22Rv1 (cell line): ENCODE measurements at regions not wholly inside any gene's neighbourhood (a gene's known extent, or its start where the extent isn't known, plus 50 kb on each side); places are given as distances from the start of the nearest gene placed in this dataset.

Experiments used
- H3K27ac ChIP-seq: fragments of 450-650 bp; 2 replicates; pipeline ENCODE4 v1.5.1; 2017
- ZFX ChIP-seq: fragments of 450-650 bp; IDR thresholded peaks from 2 replicates; pipeline ENCODE4 v1.6.1; 2017; ENCODE audit warnings: antibody characterized with exemption, borderline replicate concordance
- TF ChIP-seq, protein P1 (sequence below): fragments of 450-650 bp; IDR thresholded peaks from 2 replicates; pipeline ENCODE4 v1.5.1; 2017; ENCODE audit warnings: mild to moderate bottlenecking

- no peak overlapping the region for H3K27ac ChIP-seq
- TF ChIP-seq, protein P1, sequence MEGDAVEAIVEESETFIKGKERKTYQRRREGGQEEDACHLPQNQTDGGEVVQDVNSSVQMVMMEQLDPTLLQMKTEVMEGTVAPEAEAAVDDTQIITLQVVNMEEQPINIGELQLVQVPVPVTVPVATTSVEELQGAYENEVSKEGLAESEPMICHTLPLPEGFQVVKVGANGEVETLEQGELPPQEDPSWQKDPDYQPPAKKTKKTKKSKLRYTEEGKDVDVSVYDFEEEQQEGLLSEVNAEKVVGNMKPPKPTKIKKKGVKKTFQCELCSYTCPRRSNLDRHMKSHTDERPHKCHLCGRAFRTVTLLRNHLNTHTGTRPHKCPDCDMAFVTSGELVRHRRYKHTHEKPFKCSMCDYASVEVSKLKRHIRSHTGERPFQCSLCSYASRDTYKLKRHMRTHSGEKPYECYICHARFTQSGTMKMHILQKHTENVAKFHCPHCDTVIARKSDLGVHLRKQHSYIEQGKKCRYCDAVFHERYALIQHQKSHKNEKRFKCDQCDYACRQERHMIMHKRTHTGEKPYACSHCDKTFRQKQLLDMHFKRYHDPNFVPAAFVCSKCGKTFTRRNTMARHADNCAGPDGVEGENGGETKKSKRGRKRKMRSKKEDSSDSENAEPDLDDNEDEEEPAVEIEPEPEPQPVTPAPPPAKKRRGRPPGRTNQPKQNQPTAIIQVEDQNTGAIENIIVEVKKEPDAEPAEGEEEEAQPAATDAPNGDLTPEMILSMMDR, result no peak
Observed at GRCh38 chr20:50287512-50287911, 96.9 kb downstream of the CEBPB start.

GRCh38 chr20:50288128-50288623 is 97.5 kb downstream of the CEBPB start:
- no peak overlapping the region for H3K27ac ChIP-seq
- TF ChIP-seq ZFX, result no peak
- TF ChIP-seq, protein P1, result no peak

- TF ChIP-seq ZFX, result no peak
- no peak overlapping the region for H3K27ac ChIP-seq
Observed at GRCh38 chr20:50289581-50289980, 99.0 kb downstream of the CEBPB start.

DNA sequence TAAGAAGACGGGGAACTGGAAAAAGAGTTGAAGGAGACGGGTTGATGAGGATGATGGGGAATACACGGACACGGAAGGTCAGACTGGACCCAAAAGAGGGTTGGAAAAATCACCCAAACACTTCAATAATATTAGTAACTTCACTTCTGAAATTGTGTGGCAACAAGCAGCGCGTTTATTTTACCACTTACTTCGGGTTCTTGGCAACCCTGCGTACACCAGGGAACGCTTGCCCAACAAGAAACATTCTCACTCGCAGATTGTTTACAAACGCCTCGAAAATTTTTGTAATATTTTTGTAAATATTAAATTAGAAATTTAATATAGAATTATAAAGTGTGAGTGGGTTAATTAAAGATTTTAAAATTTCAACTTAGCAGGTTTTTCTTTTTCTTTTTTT is 99.5 kb downstream of the CEBPB start:
- H3K27ac ChIP-seq, result no peak overlapping the region
- TF ChIP-seq, protein P1, result no peak
- no peak for TF ChIP-seq ZFX

DNA sequence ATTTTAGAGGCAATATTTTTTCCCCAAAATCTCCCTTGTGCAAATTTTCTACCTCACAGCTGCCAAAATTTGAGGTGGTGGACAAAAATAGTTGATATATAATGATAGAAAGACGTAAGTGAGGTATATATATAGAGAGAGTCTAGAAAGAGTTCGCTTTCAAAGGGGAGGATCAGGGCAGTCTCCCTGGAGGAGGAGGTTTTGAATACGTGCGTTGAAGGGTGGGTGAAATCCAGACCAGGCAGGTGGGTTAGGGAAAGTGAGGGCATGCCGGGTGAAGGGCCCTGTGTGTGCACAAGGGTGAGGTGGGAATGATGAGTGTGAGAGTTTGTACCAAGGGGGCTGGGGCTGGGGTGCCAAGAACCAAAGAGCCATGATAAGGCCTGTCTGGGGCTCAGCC is 100.2 kb downstream of the CEBPB start:
- TF ChIP-seq, protein P1, result no peak
- TF ChIP-seq ZFX, result no peak
- H3K27ac ChIP-seq, result no peak overlapping the region

- TF ChIP-seq, protein P1, result no peak
- no peak for TF ChIP-seq ZFX
- no peak overlapping the region for H3K27ac ChIP-seq
Observed at GRCh38 chr20:50291254-50292078, 100.8 kb downstream of the CEBPB start.

- H3K27ac ChIP-seq, result no peak overlapping the region
- TF ChIP-seq, protein P1, result no peak
- no peak for TF ChIP-seq ZFX
Observed at GRCh38 chr20:50292079-50292590, 101.5 kb downstream of the CEBPB start.
